Hepatocyte (in vitro differentiated cells): ENCODE measurements at regions not wholly inside any gene's neighbourhood (a gene's known extent, or its start where the extent isn't known, plus 50 kb on each side); places are given as distances from the start of the nearest gene placed in this dataset.

ENCODE experiments used
- CTCF ChIP-seq: fragments of 200-600 bp; sonication (generic); IDR thresholded peaks from 2 replicates; pipeline ENCODE4 v1.5.1; 2016; ENCODE audit warnings: antibody characterized with exemption, mild to moderate bottlenecking; ENCODE audit not compliant: poor library complexity
- EZH2 ChIP-seq: fragments of 200-600 bp; sonication (generic); IDR thresholded peaks from 2 replicates; pipeline ENCODE4 v1.6.1; 2016; ENCODE audit warnings: antibody characterized with exemption, mild to moderate bottlenecking, borderline replicate concordance

GRCh38 chr1:81187635-81188034, 613.1 kb upstream of the ADGRL2 start:
- no peak for TF ChIP-seq CTCF
- no peak for TF ChIP-seq EZH2
